ENCODE measurements at regions not wholly inside any gene's neighbourhood (a gene's known extent, or its start where the extent isn't known, plus 50 kb on each side); places are given as distances from the start of the nearest gene placed in this dataset.

GRCh38 chr5:66454186-66455078 lies 141.8 kb upstream of the MAST4 start:
- DNase-seq (ENCODE audit: low read depth in 4 of 4, low spot score in 2 of 4), result no peak

- no peak for DNase-seq (ENCODE audit: low read depth in 4 of 4, low spot score in 2 of 4)
These were observed 136.5 kb upstream of the MAST4 start for GRCh38 chr5:66459728-66460127.

- no peak for DNase-seq (ENCODE audit: low read depth in 4 of 4, low spot score in 2 of 4)
These were observed 128.6 kb upstream of the MAST4 start for GRCh38 chr5:66467564-66467963.

GRCh38 chr5:66469684-66470083 lies 126.5 kb upstream of the MAST4 start:
- DNase-seq (ENCODE audit: low read depth in 4 of 4, low spot score in 2 of 4), result no peak

- no peak for DNase-seq (ENCODE audit: low read depth in 4 of 4, low spot score in 2 of 4)
These were observed 124.2 kb upstream of the MAST4 start for GRCh38 chr5:66472010-66472409.

- DNase-seq (ENCODE audit: low read depth in 4 of 4, low spot score in 2 of 4), result no peak
These were observed 120.5 kb upstream of the MAST4 start for GRCh38 chr5:66475731-66476130.

GRCh38 chr5:66477596-66477995 lies 118.6 kb upstream of the MAST4 start:
- DNase-seq (ENCODE audit: low read depth in 4 of 4, low spot score in 2 of 4), result no peak

GRCh38 chr5:66494437-66494836 lies 101.8 kb upstream of the MAST4 start:
- DNase-seq (ENCODE audit: low read depth in 4 of 4, low spot score in 2 of 4), result no peak

- no peak for DNase-seq (ENCODE audit: low read depth in 4 of 4, low spot score in 2 of 4)
These were observed 97.4 kb upstream of the MAST4 start for GRCh38 chr5:66498791-66499207.

- DNase-seq (ENCODE audit: low read depth in 4 of 4, low spot score in 2 of 4), result no peak
These were observed 92.9 kb upstream of the MAST4 start for GRCh38 chr5:66503203-66503789.

GRCh38 chr5:66507106-66507505 lies 89.1 kb upstream of the MAST4 start:
- DNase-seq (ENCODE audit: low read depth in 4 of 4, low spot score in 2 of 4), result no peak

GRCh38 chr5:66511491-66511890 lies 84.7 kb upstream of the MAST4 start:
- DNase-seq (ENCODE audit: low read depth in 4 of 4, low spot score in 2 of 4), result no peak

GRCh38 chr5:66513130-66513529 lies 83.1 kb upstream of the MAST4 start:
- DNase-seq (ENCODE audit: low read depth in 4 of 4, low spot score in 2 of 4), result no peak

- DNase-seq (ENCODE audit: low read depth in 4 of 4, low spot score in 2 of 4), result no peak
These were observed 81.0 kb upstream of the MAST4 start for GRCh38 chr5:66515209-66515608.

GRCh38 chr5:66516550-66516949 lies 79.6 kb upstream of the MAST4 start:
- DNase-seq (ENCODE audit: low read depth in 4 of 4, low spot score in 2 of 4), result no peak

GRCh38 chr5:66517351-66517750 lies 78.8 kb upstream of the MAST4 start:
- DNase-seq (ENCODE audit: low read depth in 4 of 4, low spot score in 2 of 4), result no peak

- no peak for DNase-seq (ENCODE audit: low read depth in 4 of 4, low spot score in 2 of 4)
These were observed 78.1 kb upstream of the MAST4 start for GRCh38 chr5:66518052-66518451.

GRCh38 chr5:66518753-66519152 lies 77.4 kb upstream of the MAST4 start:
- DNase-seq (ENCODE audit: low read depth in 4 of 4, low spot score in 2 of 4), result no peak

- DNase-seq (ENCODE audit: low read depth in 4 of 4, low spot score in 2 of 4), result no peak
These were observed 76.6 kb upstream of the MAST4 start for GRCh38 chr5:66519626-66520025.

GRCh38 chr5:66520854-66521253 lies 75.3 kb upstream of the MAST4 start:
- no peak for DNase-seq (ENCODE audit: low read depth in 4 of 4, low spot score in 2 of 4)

GRCh38 chr5:66527478-66528035 lies 68.6 kb upstream of the MAST4 start:
- no peak for DNase-seq (ENCODE audit: low read depth in 4 of 4, low spot score in 2 of 4)

- DNase-seq (ENCODE audit: low read depth in 4 of 4, low spot score in 2 of 4), result no peak
These were observed 67.0 kb upstream of the MAST4 start for GRCh38 chr5:66529182-66529581.

Measured in left renal cortex interstitium (tissue), 4 donors.